Mucosa of descending colon (tissue), 3 donors: ENCODE measurements at regions not wholly inside any gene's neighbourhood (a gene's known extent, or its start where the extent isn't known, plus 50 kb on each side); places are given as distances from the start of the nearest gene placed in this dataset.
"Not testable (repeated sequence)": the region's sequence is repeated elsewhere in the genome, so short reads cannot be mapped to it uniquely, and the experiment has no call there.

Experiments used
- ATAC-seq: fragments of 200-7000 bp; cut with Tn5 transposase; one replicate; pipeline ENCODE4 v1.9.1; 2020; ENCODE audit warnings: mild to moderate bottlenecking, moderate library complexity
- DNase-seq, 3 donors: peaks; one replicate each; pipeline ENCODE4 v3.0.0-alpha.2; 2020
- H3K36me3 ChIP-seq: fragments of 200-600 bp; one replicate; pipeline ENCODE4 v1.8.0; 2021; ENCODE audit warnings: low read depth, mild to moderate bottlenecking
- H3K4me1 ChIP-seq: fragments of 200-600 bp; one replicate; pipeline ENCODE4 v1.8.0; 2021; ENCODE audit warnings: low read depth, mild to moderate bottlenecking
- H3K4me3 ChIP-seq: fragments of 200-600 bp; one replicate; pipeline ENCODE4 v1.8.0; 2021; ENCODE audit warnings: mild to moderate bottlenecking
- H3K9me3 ChIP-seq: fragments of 200-600 bp; one replicate; pipeline ENCODE4 v1.8.0; 2021; ENCODE audit warnings: mild to moderate bottlenecking
- intact Hi-C, 2 donors: fragments of 100-400 bp; cut with DNase I in 1 of 2; cut with micrococcal nuclease in 1 of 2; formaldehyde crosslinking; loops; one replicate each; pipeline versions ENCODE4 v1.11.0 to v1.11.1; 2022; cut with DNase I, micrococcal nuclease
- TF ChIP-seq, protein P1 (sequence below): fragments of 200-600 bp; IDR thresholded peaks from one replicate; pipeline ENCODE4 v1.8.0; 2022; ENCODE audit warnings: antibody characterized with exemption, mild to moderate bottlenecking
- donor health status: DM: no; HTN: no; CAD: no; lungs with moderate emphysema.
- donor health status: DM: no; HTN: no; CAD: no.
- donor health status: DM: no; HTN: yes; CAD: no.

DNA sequence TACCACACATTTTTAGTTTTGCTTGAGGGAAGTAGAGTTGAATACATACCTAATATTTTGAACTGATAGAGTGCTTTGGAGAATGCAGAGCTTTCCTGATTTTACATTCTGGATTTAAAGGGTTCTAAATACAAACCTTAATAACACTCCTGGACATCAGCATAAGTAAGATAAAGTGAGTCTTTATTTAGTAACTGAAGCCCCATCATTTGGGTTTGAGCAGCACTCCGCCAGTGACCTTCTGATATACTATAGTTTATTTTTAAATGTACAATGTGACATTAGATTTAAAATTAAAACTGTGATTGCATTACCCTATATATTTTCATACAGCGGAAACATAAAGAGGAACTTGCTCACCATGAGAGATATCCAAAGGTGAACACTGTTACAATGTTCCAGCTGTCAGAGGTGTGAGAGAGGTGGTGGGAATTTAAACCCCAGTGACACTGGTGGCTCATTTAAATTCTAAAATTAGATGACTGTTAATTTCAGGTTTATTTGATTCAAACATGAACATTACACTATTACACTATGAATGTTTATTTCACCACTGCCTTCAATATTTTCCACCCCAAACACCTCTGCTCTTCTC is 203.0 kb upstream of the PCSK5 start:
- TF ChIP-seq, protein P1, sequence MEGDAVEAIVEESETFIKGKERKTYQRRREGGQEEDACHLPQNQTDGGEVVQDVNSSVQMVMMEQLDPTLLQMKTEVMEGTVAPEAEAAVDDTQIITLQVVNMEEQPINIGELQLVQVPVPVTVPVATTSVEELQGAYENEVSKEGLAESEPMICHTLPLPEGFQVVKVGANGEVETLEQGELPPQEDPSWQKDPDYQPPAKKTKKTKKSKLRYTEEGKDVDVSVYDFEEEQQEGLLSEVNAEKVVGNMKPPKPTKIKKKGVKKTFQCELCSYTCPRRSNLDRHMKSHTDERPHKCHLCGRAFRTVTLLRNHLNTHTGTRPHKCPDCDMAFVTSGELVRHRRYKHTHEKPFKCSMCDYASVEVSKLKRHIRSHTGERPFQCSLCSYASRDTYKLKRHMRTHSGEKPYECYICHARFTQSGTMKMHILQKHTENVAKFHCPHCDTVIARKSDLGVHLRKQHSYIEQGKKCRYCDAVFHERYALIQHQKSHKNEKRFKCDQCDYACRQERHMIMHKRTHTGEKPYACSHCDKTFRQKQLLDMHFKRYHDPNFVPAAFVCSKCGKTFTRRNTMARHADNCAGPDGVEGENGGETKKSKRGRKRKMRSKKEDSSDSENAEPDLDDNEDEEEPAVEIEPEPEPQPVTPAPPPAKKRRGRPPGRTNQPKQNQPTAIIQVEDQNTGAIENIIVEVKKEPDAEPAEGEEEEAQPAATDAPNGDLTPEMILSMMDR: no peak
- no peaks in the 10 kb centered on the region for H3K4me1 ChIP-seq
- DNase-seq (no peak), ATAC-seq (no peak)
- no peaks in the 10 kb centered on the region for H3K9me3 ChIP-seq
- intact Hi-C loops: no loop called here
- H3K36me3 ChIP-seq: no peaks in the 10 kb centered on the region
- H3K4me3 ChIP-seq: no peak overlapping the region

DNA sequence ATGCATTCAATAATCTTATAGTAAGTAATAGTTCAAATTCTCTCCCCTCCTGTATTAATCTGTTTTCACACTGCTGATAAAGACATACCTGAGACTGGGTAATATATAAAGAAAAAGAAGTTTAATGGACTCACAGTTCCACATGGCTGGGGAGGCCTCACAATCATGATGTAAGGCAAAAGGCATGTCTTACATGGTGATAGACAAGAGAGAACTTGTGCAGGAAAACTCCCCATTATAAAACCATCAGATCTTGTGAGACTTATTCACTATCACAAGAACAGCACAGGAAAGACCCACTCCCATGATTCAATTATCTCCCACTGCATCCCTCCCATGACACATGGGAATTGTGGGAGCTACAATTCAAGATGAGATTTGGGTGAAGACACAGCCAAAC is 199.9 kb upstream of the PCSK5 start:
- H3K9me3 ChIP-seq, intact Hi-C loops, DNase-seq, ATAC-seq, H3K4me1 ChIP-seq, H3K4me3 ChIP-seq, H3K36me3 ChIP-seq: not testable (repeated sequence)

- no peak overlapping the region for H3K4me3 ChIP-seq
- TF ChIP-seq, protein P1: no peak
- no peaks in the 10 kb centered on the region for H3K36me3 ChIP-seq
- DNase-seq (no peak), ATAC-seq (no peak)
- no peaks in the 10 kb centered on the region for H3K4me1 ChIP-seq
- H3K9me3 ChIP-seq: no peaks in the 10 kb centered on the region
- intact Hi-C loops: no loop called here
Observed at GRCh38 chr9:75691408-75691807, 199.1 kb upstream of the PCSK5 start.

GRCh38 chr9:75692309-75692708 is 198.2 kb upstream of the PCSK5 start:
- intact Hi-C loops: no loop called here
- Histone ChIP-seq H3K9me3 (no peaks in the 10 kb centered on the region), H3K4me1 (no peaks in the 10 kb centered on the region), H3K36me3 (no peaks in the 10 kb centered on the region), H3K4me3 (no peak overlapping the region)
- TF ChIP-seq, protein P1: no peak
- DNase-seq: no peak
- ATAC-seq: no peak

DNA sequence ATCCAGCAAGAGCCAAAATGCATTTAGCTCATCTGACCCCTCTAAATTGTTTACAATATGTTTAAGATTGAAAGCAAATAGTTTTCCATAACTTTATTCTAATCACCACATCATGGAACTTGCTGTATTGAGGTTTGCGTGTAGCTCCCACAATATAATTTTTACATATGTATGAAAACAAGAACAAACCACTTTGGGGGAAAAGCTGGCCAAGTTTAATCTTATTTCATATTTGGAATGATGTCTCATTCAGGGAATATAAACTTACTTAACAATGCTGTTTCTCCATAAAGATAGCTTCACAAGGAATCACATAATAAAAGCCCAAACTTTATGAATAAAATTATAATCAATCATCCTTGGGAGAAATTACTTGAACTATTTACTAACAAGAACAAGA is 194.6 kb upstream of the PCSK5 start:
- ATAC-seq (no peak), DNase-seq (no peak)
- intact Hi-C loops: no loop called here
- H3K9me3 ChIP-seq: no peaks in the 10 kb centered on the region
- no peak overlapping the region for H3K4me3 ChIP-seq
- TF ChIP-seq, protein P1: no peak
- no peaks in the 10 kb centered on the region for H3K36me3 ChIP-seq
- no peaks in the 10 kb centered on the region for H3K4me1 ChIP-seq

DNA sequence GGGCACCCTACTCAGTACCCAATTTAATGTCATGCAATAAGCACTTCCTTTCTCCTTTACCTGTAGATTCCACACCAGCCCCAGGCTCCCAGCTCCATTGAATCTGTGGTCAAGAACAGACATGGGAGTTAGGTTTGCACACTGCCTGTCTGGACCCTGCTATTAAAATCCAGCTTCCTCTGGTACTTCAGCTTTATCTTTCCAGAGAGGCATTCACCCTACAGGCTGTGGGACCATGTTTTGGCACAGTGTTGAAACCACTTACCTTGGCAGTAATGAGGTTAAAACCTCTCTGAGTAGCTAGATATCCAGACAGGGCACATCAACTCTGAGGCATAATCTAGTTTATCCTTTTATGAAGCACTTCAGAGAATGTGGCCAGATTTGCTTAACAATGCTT is 191.5 kb upstream of the PCSK5 start:
- no peak for DNase-seq

More for the DNA sequence above, 191.5 kb upstream of the PCSK5 start:
- Histone ChIP-seq H3K4me1 (no peaks in the 10 kb centered on the region), H3K36me3 (no peaks in the 10 kb centered on the region), H3K9me3 (no peaks in the 10 kb centered on the region), H3K4me3 (no peak overlapping the region)
- ATAC-seq: no peak
- TF ChIP-seq, protein P1: no peak
- intact Hi-C loops: no loop called here
